Uterus (tissue), 2 donors: ENCODE measurements at regions not wholly inside any gene's neighbourhood (a gene's known extent, or its start where the extent isn't known, plus 50 kb on each side); places are given as distances from the start of the nearest gene placed in this dataset.
A peak's percentile ranks its signal among the peaks of the same experiment; 100 is the strongest.

ENCODE experiments used
- POLR2A ChIP-seq, 2 donors: fragments of 450-650 bp; IDR thresholded peaks; one replicate each; pipeline ENCODE4 v1.6.1; 2016; ENCODE audit warnings: antibody characterized with exemption in 2 of 2, mild to moderate bottlenecking in 1 of 2, moderate library complexity in 1 of 2
- TF ChIP-seq, protein P1 (sequence below), 4 experiments: fragments of 200-600 bp in 2 of 4; fragments of 450-650 bp in 2 of 4; sonication (generic) in 2 of 4; IDR thresholded peaks; one replicate each; pipeline ENCODE4 v1.5.1; 2016 to 2019; ENCODE audit warnings: antibody characterized with exemption in 4 of 4, mild to moderate bottlenecking in 2 of 4, moderate library complexity in 1 of 4

DNA sequence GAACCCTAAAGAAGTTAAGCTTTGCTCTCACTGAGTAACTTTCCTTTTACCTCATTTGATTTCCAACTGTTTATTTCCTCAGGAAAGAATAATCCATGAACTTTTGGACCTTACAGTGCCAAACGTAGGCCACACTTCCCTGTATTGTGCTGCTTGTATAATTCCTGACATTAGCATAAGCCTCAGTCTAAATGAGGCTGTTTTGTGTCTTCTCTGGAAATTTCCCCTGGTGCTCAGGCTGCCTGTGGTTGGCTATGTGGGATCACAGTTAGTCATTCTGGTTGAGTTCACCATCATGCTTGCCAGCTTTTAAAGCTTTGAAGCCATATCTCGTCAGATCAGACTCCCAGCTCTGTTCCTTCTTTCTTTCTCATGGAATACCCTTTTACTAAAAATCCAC is 107.0 kb downstream of the FAM76B start:
- TF ChIP-seq, protein P1, sequence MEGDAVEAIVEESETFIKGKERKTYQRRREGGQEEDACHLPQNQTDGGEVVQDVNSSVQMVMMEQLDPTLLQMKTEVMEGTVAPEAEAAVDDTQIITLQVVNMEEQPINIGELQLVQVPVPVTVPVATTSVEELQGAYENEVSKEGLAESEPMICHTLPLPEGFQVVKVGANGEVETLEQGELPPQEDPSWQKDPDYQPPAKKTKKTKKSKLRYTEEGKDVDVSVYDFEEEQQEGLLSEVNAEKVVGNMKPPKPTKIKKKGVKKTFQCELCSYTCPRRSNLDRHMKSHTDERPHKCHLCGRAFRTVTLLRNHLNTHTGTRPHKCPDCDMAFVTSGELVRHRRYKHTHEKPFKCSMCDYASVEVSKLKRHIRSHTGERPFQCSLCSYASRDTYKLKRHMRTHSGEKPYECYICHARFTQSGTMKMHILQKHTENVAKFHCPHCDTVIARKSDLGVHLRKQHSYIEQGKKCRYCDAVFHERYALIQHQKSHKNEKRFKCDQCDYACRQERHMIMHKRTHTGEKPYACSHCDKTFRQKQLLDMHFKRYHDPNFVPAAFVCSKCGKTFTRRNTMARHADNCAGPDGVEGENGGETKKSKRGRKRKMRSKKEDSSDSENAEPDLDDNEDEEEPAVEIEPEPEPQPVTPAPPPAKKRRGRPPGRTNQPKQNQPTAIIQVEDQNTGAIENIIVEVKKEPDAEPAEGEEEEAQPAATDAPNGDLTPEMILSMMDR (IDR thresholded peaks at IDR 0.05) = no peak
- TF ChIP-seq POLR2A (IDR thresholded peaks at IDR 0.05) = peak in 1 of 2 donors; percentile 35
